CD4-positive, alpha-beta T cell (primary cell): ENCODE measurements at regions not wholly inside any gene's neighbourhood (a gene's known extent, or its start where the extent isn't known, plus 50 kb on each side); places are given as distances from the start of the nearest gene placed in this dataset.

Experiments used
- ATAC-seq: fragments of 200-7000 bp; cut with Tn5 transposase; one replicate; pipeline ENCODE4 v1.10.0; 2022; ENCODE audit warnings: mild to moderate bottlenecking; ENCODE audit not compliant: poor library complexity
- CTCF ChIA-PET: fragments of 350-600 bp; sonication (Branson Sonifier 250); formaldehyde crosslinking; loops from one replicate; lab custom pipeline; 2021; ENCODE audit warnings: antibody characterized with exemption, inconsistent platforms; lab: Charles Lee
- POLR2A ChIA-PET: fragments of 350-600 bp; sonication (Branson Sonifier 250); formaldehyde crosslinking; loops from one replicate; lab custom pipeline; 2021; ENCODE audit warnings: antibody characterized with exemption, inconsistent platforms; lab: Charles Lee
- DNase-seq, 14 experiments: peaks; one replicate each; pipeline ENCODE4 v3.0.0-alpha.2; 2013 to 2020; ENCODE audit warnings: mixed read lengths in 2 of 14
- H3K27ac ChIP-seq, 2 donors: one replicate each; pipeline versions ENCODE4 v1.5.1 to v1.7.0; 2013; ENCODE audit warnings: low read length in 2 of 2, low read depth in 1 of 2, mild to moderate bottlenecking in 1 of 2
- H3K27me3 ChIP-seq, 2 experiments: 1 replicate in 1 of 2; 2 replicates in 1 of 2; pipeline versions ENCODE4 v1.6.1 to v1.7.0; 2013; ENCODE audit warnings: low read length in 2 of 2, control low read depth in 1 of 2, mild to moderate bottlenecking in 1 of 2, moderate library complexity in 1 of 2; ENCODE audit not compliant: insufficient read depth in 2 of 2, control insufficient read depth in 1 of 2
- H3K36me3 ChIP-seq: one replicate; pipeline ENCODE4 v1.6.1; 2013; ENCODE audit warnings: low read length, control low read depth; ENCODE audit not compliant: insufficient read depth
- H3K4me1 ChIP-seq: one replicate; pipeline ENCODE4 v1.6.1; 2013; ENCODE audit warnings: low read length, control low read depth; ENCODE audit not compliant: insufficient read depth
- H3K4me3 ChIP-seq: one replicate; pipeline ENCODE4 v1.5.1; 2013; ENCODE audit warnings: mild to moderate bottlenecking, low read length, moderate library complexity
- H3K9me3 ChIP-seq, 2 experiments: 1 replicate in 1 of 2; 2 replicates in 1 of 2; pipeline versions ENCODE4 v1.6.1 to v1.7.0; 2013; ENCODE audit warnings: low read length in 2 of 2, mild to moderate bottlenecking in 2 of 2, control low read depth in 1 of 2, moderate library complexity in 1 of 2; ENCODE audit not compliant: control insufficient read depth in 1 of 2, insufficient read depth in 1 of 2
- H3K27ac Mint-ChIP-seq: one replicate; pipeline ENCODE4 v1.8.0; 2020; ENCODE audit warnings: mixed read lengths
- H3K27me3 Mint-ChIP-seq: one replicate; pipeline ENCODE4 v1.8.0; 2021; ENCODE audit warnings: mixed read lengths
- H3K36me3 Mint-ChIP-seq: one replicate; pipeline ENCODE4 v1.8.0; 2021; ENCODE audit warnings: low read depth, mixed read lengths
- H3K4me1 Mint-ChIP-seq: one replicate; pipeline ENCODE4 v1.8.0; 2021; ENCODE audit warnings: low read depth, mixed read lengths
- H3K4me3 Mint-ChIP-seq: one replicate; pipeline ENCODE4 v1.8.0; 2020; ENCODE audit warnings: mild to moderate bottlenecking, mixed read lengths
- H3K9me3 Mint-ChIP-seq: one replicate; pipeline ENCODE4 v1.8.0; 2020; ENCODE audit warnings: mixed read lengths
- intact Hi-C, 2 experiments: fragments of 100-400 bp; cut with DNase I in 1 of 2; cut with micrococcal nuclease in 1 of 2; formaldehyde crosslinking; loops; one replicate each; pipeline versions ENCODE4 v1.15.1 to v1.9.0; 2023 to 2025; cut with DNase I, micrococcal nuclease
- TF ChIP-seq, protein P1 (sequence below): fragments of 200-600 bp; IDR thresholded peaks from one replicate; pipeline ENCODE4 v1.8.0; 2022; ENCODE audit warnings: antibody characterized with exemption, mild to moderate bottlenecking

DNA sequence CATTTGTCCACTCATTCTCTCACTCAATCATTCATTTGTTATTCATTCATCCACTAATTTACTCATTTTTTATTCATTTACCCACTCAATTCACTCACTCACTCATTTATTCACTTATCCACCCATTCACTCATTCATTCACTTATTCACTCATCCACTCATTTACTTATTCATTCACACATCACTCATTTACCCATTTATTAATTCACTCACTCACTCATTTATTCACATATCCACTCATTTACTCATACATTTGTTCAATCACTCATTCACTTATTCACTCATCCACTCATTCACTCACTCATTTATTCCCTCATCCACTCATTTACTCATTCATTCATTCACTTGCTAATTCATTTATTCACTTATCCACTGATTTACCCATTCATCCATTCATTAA is 129.1 kb downstream of the TTLL2 start:
- Histone ChIP-seq H3K36me3 (no peaks in the 10 kb centered on the region), H3K4me3 (no peak overlapping the region), H3K27me3 (peaks cover 9 to 13% of the 10 kb centered on the region in 2 experiments), H3K4me1 (no peaks in the 10 kb centered on the region), H3K9me3 (no peaks in the 10 kb centered on the region), H3K27ac (no peak overlapping the region)
- ChIA-PET CTCF (no interaction called here), POLR2A (no interaction called here)
- Mint-ChIP-seq H3K4me3 (no peak overlapping the region), H3K27ac (no peak overlapping the region), H3K9me3 (no peaks in the 10 kb centered on the region), H3K27me3 (peaks cover 22% of the 10 kb centered on the region), H3K36me3 (no peaks in the 10 kb centered on the region), H3K4me1 (no peaks in the 10 kb centered on the region)
- intact Hi-C loops = no loop called here
- TF ChIP-seq, protein P1, sequence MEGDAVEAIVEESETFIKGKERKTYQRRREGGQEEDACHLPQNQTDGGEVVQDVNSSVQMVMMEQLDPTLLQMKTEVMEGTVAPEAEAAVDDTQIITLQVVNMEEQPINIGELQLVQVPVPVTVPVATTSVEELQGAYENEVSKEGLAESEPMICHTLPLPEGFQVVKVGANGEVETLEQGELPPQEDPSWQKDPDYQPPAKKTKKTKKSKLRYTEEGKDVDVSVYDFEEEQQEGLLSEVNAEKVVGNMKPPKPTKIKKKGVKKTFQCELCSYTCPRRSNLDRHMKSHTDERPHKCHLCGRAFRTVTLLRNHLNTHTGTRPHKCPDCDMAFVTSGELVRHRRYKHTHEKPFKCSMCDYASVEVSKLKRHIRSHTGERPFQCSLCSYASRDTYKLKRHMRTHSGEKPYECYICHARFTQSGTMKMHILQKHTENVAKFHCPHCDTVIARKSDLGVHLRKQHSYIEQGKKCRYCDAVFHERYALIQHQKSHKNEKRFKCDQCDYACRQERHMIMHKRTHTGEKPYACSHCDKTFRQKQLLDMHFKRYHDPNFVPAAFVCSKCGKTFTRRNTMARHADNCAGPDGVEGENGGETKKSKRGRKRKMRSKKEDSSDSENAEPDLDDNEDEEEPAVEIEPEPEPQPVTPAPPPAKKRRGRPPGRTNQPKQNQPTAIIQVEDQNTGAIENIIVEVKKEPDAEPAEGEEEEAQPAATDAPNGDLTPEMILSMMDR = no peak
- ATAC-seq (no peak), DNase-seq (no peak)

DNA sequence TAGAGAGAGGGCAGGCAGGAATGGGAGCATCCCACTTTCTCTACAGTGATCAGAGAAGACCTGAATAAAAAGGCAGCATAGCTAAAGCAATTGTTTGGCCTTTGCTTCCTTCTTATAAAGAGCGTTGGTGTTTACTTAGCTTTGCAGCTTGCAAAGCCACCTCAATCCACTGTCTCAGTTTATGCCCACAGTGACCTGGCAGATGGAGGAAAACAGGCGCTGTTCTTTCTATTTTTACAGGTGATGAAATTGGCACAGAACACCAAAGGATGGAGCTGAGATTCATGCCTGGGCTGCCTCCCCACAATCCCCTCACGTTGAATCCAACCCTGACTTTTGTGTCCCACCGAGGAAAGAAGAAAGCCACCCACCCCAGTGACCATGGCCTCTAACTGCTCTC is 130.5 kb downstream of the TTLL2 start:
- no peak overlapping the region for H3K4me3 Mint-ChIP-seq
- H3K27ac ChIP-seq = no peak overlapping the region
- intact Hi-C loops = no loop called here
- no peak overlapping the region for H3K27ac Mint-ChIP-seq
- ATAC-seq (no peak), DNase-seq (no peak)
- no peak overlapping the region for H3K4me3 ChIP-seq
- no peaks in the 10 kb centered on the region for H3K4me1 Mint-ChIP-seq
- TF ChIP-seq, protein P1 = no peak
- no peaks in the 10 kb centered on the region for H3K9me3 ChIP-seq
- ChIA-PET CTCF (no interaction called here), POLR2A (no interaction called here)
- no peaks in the 10 kb centered on the region for H3K4me1 ChIP-seq
- peaks cover 32% of the 10 kb centered on the region for H3K27me3 Mint-ChIP-seq
- no peaks in the 10 kb centered on the region for H3K9me3 Mint-ChIP-seq
- no peaks in the 10 kb centered on the region for H3K36me3 ChIP-seq
- peaks cover 11 to 13% of the 10 kb centered on the region in 2 experiments for H3K27me3 ChIP-seq
- H3K36me3 Mint-ChIP-seq = no peaks in the 10 kb centered on the region

DNA sequence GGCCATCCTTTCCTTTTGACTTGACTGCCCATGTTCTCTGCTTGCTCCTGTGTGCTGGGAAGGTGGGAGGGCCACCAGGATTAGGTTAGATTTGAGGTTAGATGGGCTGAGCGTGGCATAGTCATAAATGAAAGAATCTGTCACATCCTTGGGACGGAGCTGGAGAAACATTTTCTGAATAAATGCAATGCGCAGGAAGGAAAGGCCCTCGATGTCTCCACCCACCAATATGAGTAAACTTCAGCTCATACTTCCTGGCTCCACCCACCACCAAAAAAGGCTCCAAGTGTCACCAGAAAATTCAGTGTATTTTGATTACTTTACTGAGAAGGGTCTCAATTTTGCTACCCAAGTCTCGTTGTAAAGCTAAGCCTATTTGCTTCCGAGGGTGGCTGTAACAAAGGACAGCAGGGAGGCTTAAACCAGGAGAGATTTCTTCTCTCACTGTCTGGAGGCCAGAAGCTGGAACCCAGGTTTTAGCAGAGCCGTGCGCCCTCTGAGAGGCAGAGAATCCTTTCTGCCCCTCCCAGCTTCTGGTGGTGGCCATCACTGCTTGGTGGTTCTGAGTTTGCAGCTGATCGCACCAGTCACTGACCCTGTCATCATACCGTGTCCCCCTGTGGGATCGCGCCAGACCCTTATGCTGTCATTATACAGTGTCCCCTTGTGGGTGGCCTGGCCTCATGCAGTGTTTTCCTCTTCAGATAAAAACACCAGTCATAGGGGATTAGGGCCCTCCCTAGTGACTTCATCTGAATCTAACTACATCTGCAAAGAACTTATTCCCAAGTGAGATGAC is 137.8 kb downstream of the TTLL2 start:
- no peaks in the 10 kb centered on the region for H3K4me1 Mint-ChIP-seq
- H3K9me3 ChIP-seq = no peaks in the 10 kb centered on the region
- TF ChIP-seq, protein P1 = no peak
- H3K27me3 ChIP-seq = peaks cover 4 to 5% of the 10 kb centered on the region in 2 experiments
- no peak overlapping the region for H3K27ac Mint-ChIP-seq
- peaks cover 34% of the 10 kb centered on the region for H3K27me3 Mint-ChIP-seq
- ATAC-seq (no peak), DNase-seq (no peak)
- H3K36me3 ChIP-seq = no peaks in the 10 kb centered on the region
- H3K27ac ChIP-seq = no peak overlapping the region
- no peak overlapping the region for H3K4me3 Mint-ChIP-seq
- H3K4me3 ChIP-seq = no peak overlapping the region
- no peaks in the 10 kb centered on the region for H3K9me3 Mint-ChIP-seq
- CTCF ChIA-PET = no interaction called here
- no peaks in the 10 kb centered on the region for H3K36me3 Mint-ChIP-seq
- no peaks in the 10 kb centered on the region for H3K4me1 ChIP-seq
- POLR2A ChIA-PET = no interaction called here
- intact Hi-C loops = no loop called here
